Naive B cell (primary cell): ENCODE measurements at regions not wholly inside any gene's neighbourhood (a gene's known extent, or its start where the extent isn't known, plus 50 kb on each side); places are given as distances from the start of the nearest gene placed in this dataset.
A peak's percentile ranks its signal among the peaks of the same experiment; 100 is the strongest.
"Not testable (repeated sequence)": the region's sequence is repeated elsewhere in the genome, so short reads cannot be mapped to it uniquely, and the experiment has no call there.

ENCODE experiments used
- ATAC-seq, 2 donors: fragments of 150-1000 bp; cut with Tn5 transposase; 2 replicates each; pipeline ENCODE4 v1.10.0; 2021; ENCODE audit warnings: low read depth in 2 of 2, mild to moderate bottlenecking in 2 of 2, moderate library complexity in 2 of 2
- DNase-seq: peaks from one replicate; pipeline ENCODE4 v3.0.0; 2022
- H3K27ac Mint-ChIP-seq, 6 donors: one replicate each; pipeline ENCODE4 v1.8.0; 2020 to 2022; ENCODE audit warnings: mild to moderate bottlenecking in 6 of 6, mixed read lengths in 6 of 6, moderate library complexity in 5 of 6, inconsistent platforms in 2 of 6
- H3K27me3 Mint-ChIP-seq, 3 donors: one replicate each; pipeline ENCODE4 v1.8.0; 2021 to 2022; ENCODE audit warnings: mixed read lengths in 3 of 3, mild to moderate bottlenecking in 1 of 3
- H3K36me3 Mint-ChIP-seq, 2 donors: one replicate each; pipeline ENCODE4 v1.8.0; 2020 to 2022; ENCODE audit warnings: mixed read lengths in 2 of 2, inconsistent platforms in 1 of 2, mild to moderate bottlenecking in 1 of 2
- H3K4me1 Mint-ChIP-seq, 3 donors: one replicate each; pipeline ENCODE4 v1.8.0; 2020 to 2022; ENCODE audit warnings: mixed read lengths in 3 of 3, inconsistent platforms in 1 of 3, mild to moderate bottlenecking in 1 of 3, moderate library complexity in 1 of 3
- H3K4me3 Mint-ChIP-seq, 8 donors: one replicate each; pipeline ENCODE4 v1.8.0; 2020 to 2022; ENCODE audit warnings: mild to moderate bottlenecking in 8 of 8, mixed read lengths in 8 of 8, moderate library complexity in 8 of 8, inconsistent platforms in 2 of 8
- H3K9me3 Mint-ChIP-seq, 7 donors: one replicate each; pipeline ENCODE4 v1.8.0; 2020 to 2022; ENCODE audit warnings: mixed read lengths in 7 of 7, mild to moderate bottlenecking in 5 of 7, inconsistent platforms in 2 of 7, moderate library complexity in 1 of 7

DNA sequence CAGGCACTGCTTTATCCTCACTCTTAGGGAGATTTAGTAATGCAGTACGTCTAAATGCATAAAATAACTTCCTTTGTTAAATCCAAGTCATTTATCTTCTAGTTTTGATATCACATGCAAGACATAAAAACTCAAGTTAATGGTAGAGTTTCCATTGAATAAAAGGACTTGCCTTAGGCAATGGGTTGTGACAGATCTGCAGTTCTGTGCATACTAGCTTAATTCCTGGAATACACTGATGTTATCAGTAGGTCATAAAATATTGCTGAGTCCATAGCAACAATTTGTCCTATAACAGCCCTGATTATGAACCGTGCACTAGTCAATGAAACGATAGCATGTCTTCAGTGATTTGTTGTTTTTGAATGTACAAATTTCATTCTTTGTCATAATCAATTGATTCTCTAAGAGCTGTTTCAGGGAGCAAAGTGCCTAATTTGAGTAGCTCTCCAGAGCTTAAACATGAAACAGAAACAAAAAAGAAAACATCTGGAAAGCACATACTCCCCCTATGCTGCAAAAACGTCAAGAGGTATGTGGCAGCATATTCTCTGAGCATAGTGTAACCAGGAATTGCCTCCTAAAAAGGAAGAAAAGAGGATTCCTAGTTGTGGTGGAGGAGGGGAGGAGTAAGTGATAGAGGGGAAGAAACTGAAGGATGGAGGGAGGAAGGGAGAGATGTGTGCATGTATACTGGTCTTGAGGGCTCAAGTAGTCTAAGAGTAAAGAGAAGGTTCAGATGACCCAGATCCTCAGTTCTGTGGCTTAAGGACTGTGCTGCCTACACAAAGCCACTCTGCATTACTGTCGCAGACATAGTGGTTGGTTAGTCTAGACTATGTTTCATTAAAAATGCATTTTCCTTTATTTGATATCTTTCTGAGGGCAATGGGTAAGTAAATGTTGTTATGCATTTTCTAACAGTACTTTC lies 589.2 kb downstream of the PRR16 start:
- Mint-ChIP-seq H3K36me3 (no peaks in the 10 kb centered on the region), H3K27me3 (no peaks in the 10 kb centered on the region), H3K27ac (no peak overlapping the region), H3K4me1 (no peaks in the 10 kb centered on the region), H3K9me3 (peaks cover 0 to 4% (median 1%) of the 10 kb centered on the region in 7 donors), H3K4me3 (peak overlapping the region in 1 of 8 donors; percentile 4)
- ATAC-seq (no peak), DNase-seq (no peak)

GRCh38 chr5:121055586-121055985 lies 591.5 kb downstream of the PRR16 start:
- no peak for DNase-seq
- H3K4me1 Mint-ChIP-seq, result no peaks in the 10 kb centered on the region
- no peak overlapping the region for H3K27ac Mint-ChIP-seq
- ATAC-seq, result no peak
- no peaks in the 10 kb centered on the region for H3K27me3 Mint-ChIP-seq
- no peak overlapping the region for H3K4me3 Mint-ChIP-seq
- peaks cover 0 to 9% (median 0%) of the 10 kb centered on the region in 7 donors for H3K9me3 Mint-ChIP-seq
- no peaks in the 10 kb centered on the region for H3K36me3 Mint-ChIP-seq

- not testable (repeated sequence) for H3K36me3 Mint-ChIP-seq, H3K27me3 Mint-ChIP-seq, H3K9me3 Mint-ChIP-seq, H3K4me3 Mint-ChIP-seq, DNase-seq, H3K27ac Mint-ChIP-seq, H3K4me1 Mint-ChIP-seq, ATAC-seq
Observed at GRCh38 chr5:121064241-121064640, 600.1 kb downstream of the PRR16 start.

DNA sequence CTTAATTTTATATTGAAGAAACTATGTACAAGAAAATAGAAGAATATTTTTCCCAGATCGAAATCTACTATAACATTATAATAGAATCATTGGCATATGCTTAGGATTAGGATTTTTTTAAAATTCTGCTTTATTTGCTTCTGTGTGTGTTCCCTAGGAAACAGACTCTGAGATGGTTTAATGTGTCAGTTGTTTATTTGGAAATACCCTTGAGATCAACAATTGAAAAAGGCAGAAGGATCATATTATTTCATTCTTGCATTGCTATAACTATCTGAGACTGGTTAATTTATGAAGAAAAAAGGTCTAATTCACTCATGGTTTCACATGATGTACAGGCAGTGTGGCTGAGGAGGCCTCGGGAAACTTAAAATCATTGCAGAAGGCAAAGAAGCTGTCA lies 622.6 kb downstream of the PRR16 start:
- Mint-ChIP-seq H3K27me3 (no peaks in the 10 kb centered on the region), H3K27ac (no peak overlapping the region), H3K4me1 (no peaks in the 10 kb centered on the region), H3K36me3 (no peaks in the 10 kb centered on the region), H3K9me3 (peaks cover 0 to 8% (median 0%) of the 10 kb centered on the region in 7 donors), H3K4me3 (no peak overlapping the region)
- DNase-seq, result no peak
- no peak for ATAC-seq

- no peak for DNase-seq
- Mint-ChIP-seq H3K9me3 (peaks cover 0 to 6% (median 0%) of the 10 kb centered on the region in 7 donors), H3K27ac (no peak overlapping the region), H3K4me3 (no peak overlapping the region), H3K4me1 (no peaks in the 10 kb centered on the region), H3K36me3 (no peaks in the 10 kb centered on the region), H3K27me3 (no peaks in the 10 kb centered on the region)
- ATAC-seq, result no peak
Observed at GRCh38 chr5:121087560-121087959, 623.5 kb downstream of the PRR16 start.

DNA sequence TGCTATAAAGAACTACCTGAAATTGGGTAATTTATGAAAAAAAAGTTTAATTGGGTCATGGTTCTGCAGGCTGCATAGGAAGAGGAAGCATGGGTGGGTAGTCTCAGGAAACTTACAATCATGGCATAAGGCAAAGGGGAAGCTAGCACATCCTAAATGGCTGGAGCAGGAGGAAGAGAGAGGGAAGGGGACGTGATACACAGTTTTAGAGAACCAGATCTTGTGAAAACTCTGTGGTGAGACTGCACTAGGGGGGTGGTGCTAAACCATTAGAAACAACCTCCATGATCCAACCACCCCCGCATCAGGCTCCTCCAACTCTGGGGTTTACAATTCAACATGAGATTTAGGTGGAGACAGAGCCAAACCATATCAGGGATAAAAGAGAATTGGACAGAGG lies 624.2 kb downstream of the PRR16 start:
- no peaks in the 10 kb centered on the region for H3K27me3 Mint-ChIP-seq
- H3K9me3 Mint-ChIP-seq, result peaks cover 0 to 6% (median 0%) of the 10 kb centered on the region in 7 donors
- H3K27ac Mint-ChIP-seq, result peak overlapping the region in 1 of 6 donors; percentile 55
- H3K4me3 Mint-ChIP-seq, result peak overlapping the region in 1 of 8 donors; percentile 3
- DNase-seq (no peak), ATAC-seq (no peak)
- H3K36me3 Mint-ChIP-seq, result no peaks in the 10 kb centered on the region
- no peaks in the 10 kb centered on the region for H3K4me1 Mint-ChIP-seq

- no peaks in the 10 kb centered on the region for H3K4me1 Mint-ChIP-seq
Observed at GRCh38 chr5:121090822-121091221, 626.7 kb downstream of the PRR16 start.

GRCh38 chr5:121100931-121101330 lies 636.8 kb downstream of the PRR16 start:
- Mint-ChIP-seq H3K27me3 (no peaks in the 10 kb centered on the region), H3K9me3 (peaks cover 0 to 3% (median 1%) of the 10 kb centered on the region in 7 donors), H3K27ac (no peak overlapping the region), H3K4me3 (no peak overlapping the region), H3K4me1 (no peaks in the 10 kb centered on the region), H3K36me3 (no peaks in the 10 kb centered on the region)
- ATAC-seq, result no peak
- no peak for DNase-seq

More at GRCh38 chr5:121090822-121091221, 626.7 kb downstream of the PRR16 start:
- H3K27ac Mint-ChIP-seq, result no peak overlapping the region
- H3K36me3 Mint-ChIP-seq, result no peaks in the 10 kb centered on the region
- peaks cover 0 to 6% (median 0%) of the 10 kb centered on the region in 7 donors for H3K9me3 Mint-ChIP-seq
- ATAC-seq, result no peak
- H3K4me3 Mint-ChIP-seq, result no peak overlapping the region
- H3K27me3 Mint-ChIP-seq, result no peaks in the 10 kb centered on the region
- DNase-seq, result no peak

DNA sequence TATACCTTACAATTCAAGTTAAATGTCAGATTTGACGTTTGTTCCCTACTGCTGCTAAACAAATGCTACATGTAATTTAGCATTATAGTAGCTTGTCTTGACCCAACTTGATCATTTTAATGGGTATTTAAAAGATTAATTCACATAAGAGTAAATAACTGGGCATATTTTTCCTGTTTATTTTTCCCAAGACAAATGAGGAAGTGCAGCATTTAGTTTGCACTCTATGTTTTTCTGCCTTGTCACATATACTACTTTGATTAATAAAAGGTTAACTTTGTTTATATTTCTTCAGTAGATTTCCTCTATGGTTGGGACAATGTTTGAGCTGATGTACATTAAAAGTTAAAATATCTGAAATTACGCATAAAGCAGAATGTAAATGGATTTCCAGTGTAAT lies 641.8 kb downstream of the PRR16 start:
- Mint-ChIP-seq H3K27ac (no peak overlapping the region), H3K4me1 (no peaks in the 10 kb centered on the region), H3K36me3 (no peaks in the 10 kb centered on the region), H3K9me3 (peaks cover 0 to 7% (median 0%) of the 10 kb centered on the region in 7 donors), H3K4me3 (no peak overlapping the region), H3K27me3 (no peaks in the 10 kb centered on the region)
- ATAC-seq (no peak), DNase-seq (no peak)

GRCh38 chr5:121106721-121107690 lies 642.9 kb downstream of the PRR16 start:
- H3K27me3 Mint-ChIP-seq, H3K27ac Mint-ChIP-seq, H3K36me3 Mint-ChIP-seq, H3K9me3 Mint-ChIP-seq, ATAC-seq, H3K4me1 Mint-ChIP-seq, DNase-seq, H3K4me3 Mint-ChIP-seq: not testable (repeated sequence)

DNA sequence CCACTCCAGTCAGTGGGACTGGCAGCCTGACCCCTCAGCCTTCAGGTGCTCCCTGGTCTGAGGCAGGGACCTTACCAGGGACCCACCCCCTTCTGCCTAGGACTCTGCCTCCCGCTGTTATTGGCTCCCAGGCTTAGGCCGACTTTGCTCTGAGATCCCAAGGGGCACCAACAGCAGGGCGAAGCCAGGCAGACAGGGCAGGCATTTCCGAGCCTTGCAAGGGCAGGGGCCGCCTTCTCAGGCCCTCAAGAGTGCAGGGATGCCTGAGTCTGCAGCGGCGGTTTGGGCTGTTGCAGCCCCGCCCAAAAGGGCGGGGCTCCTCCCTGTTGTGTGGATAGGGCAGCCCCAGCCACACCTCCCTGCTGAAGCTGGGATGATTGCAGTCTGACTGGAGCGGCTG lies 644.6 kb downstream of the PRR16 start:
- ATAC-seq, result no peak
- Mint-ChIP-seq H3K4me1 (no peaks in the 10 kb centered on the region), H3K4me3 (no peak overlapping the region), H3K27ac (no peak overlapping the region), H3K36me3 (no peaks in the 10 kb centered on the region), H3K9me3 (peaks cover 0 to 7% (median 0%) of the 10 kb centered on the region in 7 donors), H3K27me3 (no peaks in the 10 kb centered on the region)
- no peak for DNase-seq

DNA sequence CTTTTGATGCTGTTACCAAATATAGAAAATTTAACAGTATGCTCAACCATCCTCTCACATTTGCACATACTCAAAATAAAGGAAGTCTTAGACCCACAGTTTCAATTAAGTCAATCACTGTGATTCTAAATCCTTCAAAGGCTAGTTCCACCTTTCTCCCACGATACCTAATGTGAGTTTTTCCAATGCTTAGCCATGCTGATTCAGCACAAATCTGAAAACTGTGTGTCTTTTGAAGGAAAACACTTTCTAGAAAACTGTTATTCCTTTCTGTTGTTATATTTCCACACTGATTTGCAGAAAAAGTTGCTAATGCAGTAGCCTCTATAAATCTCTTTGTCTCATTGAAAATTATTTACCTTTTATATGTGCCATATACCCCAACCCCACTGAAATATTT lies 645.7 kb downstream of the PRR16 start:
- peaks cover 0 to 7% (median 0%) of the 10 kb centered on the region in 7 donors for H3K9me3 Mint-ChIP-seq
- no peak overlapping the region for H3K27ac Mint-ChIP-seq
- H3K36me3 Mint-ChIP-seq, result no peaks in the 10 kb centered on the region
- ATAC-seq (no peak), DNase-seq (no peak)
- H3K4me1 Mint-ChIP-seq, result no peaks in the 10 kb centered on the region
- H3K4me3 Mint-ChIP-seq, result no peak overlapping the region
- no peaks in the 10 kb centered on the region for H3K27me3 Mint-ChIP-seq

DNA sequence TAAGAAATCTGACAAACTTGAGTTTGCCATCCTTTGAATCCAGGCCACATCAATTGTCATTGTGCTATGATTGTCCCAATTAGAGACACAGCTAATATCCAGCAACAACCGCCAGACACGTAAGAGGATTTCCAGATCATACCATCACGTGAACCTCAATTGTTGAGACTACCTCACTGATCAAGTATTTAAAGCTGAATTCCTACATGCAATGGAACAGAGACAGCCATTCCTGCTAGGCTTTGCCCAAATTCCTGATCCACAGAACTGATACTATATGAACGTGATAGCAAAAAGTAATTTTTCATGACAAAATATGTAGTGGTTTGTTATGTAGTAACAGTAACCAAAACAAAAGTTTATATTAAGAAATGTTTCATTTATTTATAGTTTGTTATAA lies 657.7 kb downstream of the PRR16 start:
- DNase-seq (no peak), ATAC-seq (no peak)
- Mint-ChIP-seq H3K36me3 (no peaks in the 10 kb centered on the region), H3K27ac (no peak overlapping the region), H3K4me1 (no peaks in the 10 kb centered on the region), H3K4me3 (no peak overlapping the region), H3K9me3 (peaks cover 0 to under 1% (median 0%) of the 10 kb centered on the region in 7 donors), H3K27me3 (no peaks in the 10 kb centered on the region)
